ENCODE measurements at regions not wholly inside any gene's neighbourhood (a gene's known extent, or its start where the extent isn't known, plus 50 kb on each side); places are given as distances from the start of the nearest gene placed in this dataset.

DNA sequence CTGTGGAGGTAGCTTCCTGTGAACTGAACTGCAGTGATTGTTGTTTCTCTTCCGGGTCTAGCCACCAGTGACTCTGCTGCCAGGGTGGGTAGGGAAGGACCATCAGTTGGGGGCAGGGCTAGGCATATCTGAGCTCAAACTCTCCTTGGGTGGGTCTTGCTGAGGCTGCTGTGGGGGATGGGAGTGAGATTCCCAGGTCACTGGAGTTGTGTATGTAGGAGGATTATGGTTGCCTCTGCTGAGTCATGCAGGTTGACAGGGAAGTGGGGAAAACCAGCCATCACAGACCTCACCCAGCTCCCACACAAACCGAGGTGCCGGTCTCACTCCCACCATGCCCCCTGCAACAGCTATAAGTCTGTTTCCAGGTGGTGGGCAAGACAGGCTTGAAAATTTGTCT lies 1937.8 kb downstream of the PCDH7 start:
- Histone ChIP-seq H3K27me3 (ENCODE audit: control insufficient read depth, insufficient read depth, low read length) (no peaks in the 10 kb centered on the region), H3K36me3 (ENCODE audit: control insufficient read depth, insufficient read depth, low read length) (no peaks in the 10 kb centered on the region), H3K4me3 (ENCODE audit: low read depth, low read length) (no peak overlapping the region)
- DNase-seq (ENCODE audit: low read depth), result no peak
- TF ChIP-seq, protein P1, sequence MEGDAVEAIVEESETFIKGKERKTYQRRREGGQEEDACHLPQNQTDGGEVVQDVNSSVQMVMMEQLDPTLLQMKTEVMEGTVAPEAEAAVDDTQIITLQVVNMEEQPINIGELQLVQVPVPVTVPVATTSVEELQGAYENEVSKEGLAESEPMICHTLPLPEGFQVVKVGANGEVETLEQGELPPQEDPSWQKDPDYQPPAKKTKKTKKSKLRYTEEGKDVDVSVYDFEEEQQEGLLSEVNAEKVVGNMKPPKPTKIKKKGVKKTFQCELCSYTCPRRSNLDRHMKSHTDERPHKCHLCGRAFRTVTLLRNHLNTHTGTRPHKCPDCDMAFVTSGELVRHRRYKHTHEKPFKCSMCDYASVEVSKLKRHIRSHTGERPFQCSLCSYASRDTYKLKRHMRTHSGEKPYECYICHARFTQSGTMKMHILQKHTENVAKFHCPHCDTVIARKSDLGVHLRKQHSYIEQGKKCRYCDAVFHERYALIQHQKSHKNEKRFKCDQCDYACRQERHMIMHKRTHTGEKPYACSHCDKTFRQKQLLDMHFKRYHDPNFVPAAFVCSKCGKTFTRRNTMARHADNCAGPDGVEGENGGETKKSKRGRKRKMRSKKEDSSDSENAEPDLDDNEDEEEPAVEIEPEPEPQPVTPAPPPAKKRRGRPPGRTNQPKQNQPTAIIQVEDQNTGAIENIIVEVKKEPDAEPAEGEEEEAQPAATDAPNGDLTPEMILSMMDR (IDR thresholded peaks at IDR 0.05; ENCODE audit: insufficient read depth, low read length, poor library complexity, severe bottlenecking), result no peak

DNA sequence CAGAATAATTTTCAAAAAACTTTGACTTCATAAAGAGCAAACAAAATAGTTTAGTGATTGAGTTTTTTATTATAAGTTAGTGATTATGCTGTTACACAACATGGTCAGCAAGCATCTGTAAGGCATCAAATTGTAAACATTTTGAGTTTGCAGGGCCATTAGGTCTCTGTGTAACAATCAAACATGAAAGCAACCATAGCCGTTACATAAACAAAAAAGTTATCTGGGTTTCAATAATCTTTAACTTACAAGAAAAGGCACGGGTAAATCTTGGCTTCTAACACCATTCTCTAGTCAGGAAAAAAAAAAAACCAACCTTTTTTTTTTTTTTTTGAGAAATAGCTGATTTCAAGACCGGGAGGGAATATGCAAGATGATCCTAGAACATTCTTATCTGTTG lies 1941.1 kb downstream of the PCDH7 start:
- TF ChIP-seq, protein P1 (IDR thresholded peaks at IDR 0.05; ENCODE audit: insufficient read depth, low read length, poor library complexity, severe bottlenecking), result no peak
- DNase-seq (ENCODE audit: low read depth), result no peak
- Histone ChIP-seq H3K27me3 (ENCODE audit: control insufficient read depth, insufficient read depth, low read length) (no peaks in the 10 kb centered on the region), H3K36me3 (ENCODE audit: control insufficient read depth, insufficient read depth, low read length) (no peaks in the 10 kb centered on the region), H3K4me3 (ENCODE audit: low read depth, low read length) (no peak overlapping the region)

DNA sequence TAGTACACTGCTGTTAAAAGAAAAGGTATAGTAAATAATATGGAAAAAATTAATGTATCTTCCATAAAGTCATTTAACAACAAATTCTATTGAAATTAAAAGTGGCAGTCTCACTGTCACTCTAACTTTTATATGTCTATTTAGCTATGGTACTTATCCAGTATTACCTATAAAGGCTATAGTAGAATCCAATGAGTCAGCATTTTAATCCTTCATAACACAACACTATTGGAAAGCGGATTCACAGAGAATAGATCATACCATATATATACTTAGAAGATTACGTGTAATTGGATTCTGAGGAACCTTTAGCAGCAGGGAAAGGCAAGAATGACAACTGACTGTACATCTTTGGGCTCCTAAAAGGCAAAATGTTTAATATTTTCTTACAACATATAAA lies 1942.6 kb downstream of the PCDH7 start:
- TF ChIP-seq, protein P1 (IDR thresholded peaks at IDR 0.05; ENCODE audit: insufficient read depth, low read length, poor library complexity, severe bottlenecking), result no peak
- Histone ChIP-seq H3K27me3 (ENCODE audit: control insufficient read depth, insufficient read depth, low read length) (no peaks in the 10 kb centered on the region), H3K36me3 (ENCODE audit: control insufficient read depth, insufficient read depth, low read length) (no peaks in the 10 kb centered on the region), H3K4me3 (ENCODE audit: low read depth, low read length) (no peak overlapping the region)
- DNase-seq (ENCODE audit: low read depth), result no peak

DNA sequence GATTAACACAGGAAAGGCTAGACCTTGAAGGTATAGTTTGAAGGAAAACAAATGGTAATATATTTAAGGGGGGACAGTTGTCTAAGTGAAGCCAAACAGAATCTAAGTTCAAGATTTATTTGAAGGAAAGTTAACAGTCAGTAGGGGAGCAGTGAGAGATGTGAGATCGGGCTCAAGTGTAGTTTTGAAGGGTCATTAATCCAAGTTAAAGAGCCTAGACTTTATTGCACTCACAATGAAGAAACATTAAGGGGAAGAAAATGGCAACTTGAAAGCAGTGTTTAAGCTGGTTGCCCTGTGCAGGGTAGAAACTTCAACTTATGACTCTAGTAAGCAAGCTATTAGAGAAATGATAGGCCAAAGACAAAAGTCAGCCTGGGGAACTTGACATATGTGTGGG lies 1952.2 kb downstream of the PCDH7 start:
- H3K36me3 ChIP-seq (ENCODE audit: control insufficient read depth, insufficient read depth, low read length), result no peaks in the 10 kb centered on the region
- TF ChIP-seq, protein P1 (IDR thresholded peaks at IDR 0.05; ENCODE audit: insufficient read depth, low read length, poor library complexity, severe bottlenecking), result no peak
- DNase-seq (ENCODE audit: low read depth), result no peak
- H3K27me3 ChIP-seq (ENCODE audit: control insufficient read depth, insufficient read depth, low read length), result no peaks in the 10 kb centered on the region
- H3K4me3 ChIP-seq (ENCODE audit: low read depth, low read length), result no peak overlapping the region

DNA sequence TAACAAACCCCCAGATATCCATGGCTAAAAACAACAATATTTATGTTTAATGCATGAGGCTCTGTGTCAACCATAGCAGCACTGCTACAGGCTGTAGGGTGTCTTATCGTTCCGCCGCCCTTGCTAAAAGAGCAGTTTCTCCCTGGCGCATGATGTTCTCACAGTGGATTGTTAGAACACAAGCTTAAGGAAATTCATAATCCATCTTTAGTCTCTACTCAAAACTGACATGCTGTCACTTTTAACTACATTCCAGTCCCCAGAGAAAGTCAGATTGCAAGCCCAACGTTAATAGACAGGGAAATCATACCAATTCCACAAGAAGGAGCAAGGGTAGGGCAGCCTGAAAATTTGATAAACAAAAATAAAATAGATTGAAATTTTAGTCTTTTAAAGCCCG lies 1960.8 kb downstream of the PCDH7 start:
- Histone ChIP-seq H3K27me3 (ENCODE audit: control insufficient read depth, insufficient read depth, low read length) (no peaks in the 10 kb centered on the region), H3K4me3 (ENCODE audit: low read depth, low read length) (no peak overlapping the region)
- TF ChIP-seq, protein P1 (IDR thresholded peaks at IDR 0.05; ENCODE audit: insufficient read depth, low read length, poor library complexity, severe bottlenecking), result no peak

DNA sequence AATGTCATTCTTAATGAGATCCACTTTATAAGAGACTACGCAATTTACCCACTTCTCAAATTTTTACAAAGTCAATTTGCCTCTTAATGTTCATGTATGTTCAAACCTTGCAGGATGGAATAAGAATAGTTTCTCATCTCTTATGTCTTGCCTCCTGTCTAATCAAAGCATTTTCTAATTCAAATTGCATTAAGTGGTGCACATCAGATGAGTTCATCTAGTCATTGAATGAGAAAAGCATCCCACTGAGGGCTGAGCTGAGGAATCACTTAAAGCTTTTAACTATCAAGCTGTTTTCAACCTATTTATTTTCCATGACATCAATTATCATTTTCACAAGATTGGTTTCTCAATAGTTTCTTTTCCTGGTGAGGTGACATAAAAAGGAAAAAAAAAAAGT lies 1964.0 kb downstream of the PCDH7 start:
- DNase-seq (ENCODE audit: low read depth), result no peak
- TF ChIP-seq, protein P1 (IDR thresholded peaks at IDR 0.05; ENCODE audit: insufficient read depth, low read length, poor library complexity, severe bottlenecking), result no peak
- no peaks in the 10 kb centered on the region for H3K27me3 ChIP-seq (ENCODE audit: control insufficient read depth, insufficient read depth, low read length)

More for the DNA sequence above, 1960.8 kb downstream of the PCDH7 start:
- H3K36me3 ChIP-seq (ENCODE audit: control insufficient read depth, insufficient read depth, low read length), result no peaks in the 10 kb centered on the region
- no peak for DNase-seq (ENCODE audit: low read depth)

More for the DNA sequence above, 1964.0 kb downstream of the PCDH7 start:
- Histone ChIP-seq H3K4me3 (ENCODE audit: low read depth, low read length) (no peak overlapping the region), H3K36me3 (ENCODE audit: control insufficient read depth, insufficient read depth, low read length) (no peaks in the 10 kb centered on the region)

Data from kidney epithelial cell (primary cell).